ENCODE measurements at regions not wholly inside any gene's neighbourhood (a gene's known extent, or its start where the extent isn't known, plus 50 kb on each side); places are given as distances from the start of the nearest gene placed in this dataset.

- TF ChIP-seq, protein P1, sequence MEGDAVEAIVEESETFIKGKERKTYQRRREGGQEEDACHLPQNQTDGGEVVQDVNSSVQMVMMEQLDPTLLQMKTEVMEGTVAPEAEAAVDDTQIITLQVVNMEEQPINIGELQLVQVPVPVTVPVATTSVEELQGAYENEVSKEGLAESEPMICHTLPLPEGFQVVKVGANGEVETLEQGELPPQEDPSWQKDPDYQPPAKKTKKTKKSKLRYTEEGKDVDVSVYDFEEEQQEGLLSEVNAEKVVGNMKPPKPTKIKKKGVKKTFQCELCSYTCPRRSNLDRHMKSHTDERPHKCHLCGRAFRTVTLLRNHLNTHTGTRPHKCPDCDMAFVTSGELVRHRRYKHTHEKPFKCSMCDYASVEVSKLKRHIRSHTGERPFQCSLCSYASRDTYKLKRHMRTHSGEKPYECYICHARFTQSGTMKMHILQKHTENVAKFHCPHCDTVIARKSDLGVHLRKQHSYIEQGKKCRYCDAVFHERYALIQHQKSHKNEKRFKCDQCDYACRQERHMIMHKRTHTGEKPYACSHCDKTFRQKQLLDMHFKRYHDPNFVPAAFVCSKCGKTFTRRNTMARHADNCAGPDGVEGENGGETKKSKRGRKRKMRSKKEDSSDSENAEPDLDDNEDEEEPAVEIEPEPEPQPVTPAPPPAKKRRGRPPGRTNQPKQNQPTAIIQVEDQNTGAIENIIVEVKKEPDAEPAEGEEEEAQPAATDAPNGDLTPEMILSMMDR (IDR thresholded peaks at IDR 0.05; ENCODE audit: low read length): no peak
- no peak for TF ChIP-seq EZH2 (optimal IDR thresholded peaks at IDR 0.05; ENCODE audit: low read depth, low read length)
Measured at GRCh38 chr4:52358366-52358765, 300.7 kb downstream of the USP46 start.
